Thymus (tissue), 11 donors: ENCODE measurements at regions not wholly inside any gene's neighbourhood (a gene's known extent, or its start where the extent isn't known, plus 50 kb on each side); places are given as distances from the start of the nearest gene placed in this dataset.

Experiments
- DNase-seq, 9 donors: peaks; one replicate each; pipeline ENCODE4 v3.0.0-alpha.2; 2013; ENCODE audit warnings: low spot score in 9 of 9, low read depth in 6 of 9, missing footprints in 1 of 9
- H3K27ac ChIP-seq, 2 donors: one replicate each; pipeline ENCODE4 v1.5.1; 2013; ENCODE audit warnings: control low read depth in 1 of 2, low read depth in 1 of 2, low read length in 1 of 2, mild to moderate bottlenecking in 1 of 2, moderate library complexity in 1 of 2
- H3K27me3 ChIP-seq, 2 donors: one replicate each; pipeline ENCODE4 v1.5.1; 2013; ENCODE audit warnings: low read length in 1 of 2; ENCODE audit not compliant: control insufficient read depth in 2 of 2, insufficient read depth in 1 of 2
- H3K36me3 ChIP-seq, 2 donors: one replicate each; pipeline ENCODE4 v1.5.1; 2013; ENCODE audit warnings: low read length in 1 of 2, mild to moderate bottlenecking in 1 of 2, moderate library complexity in 1 of 2; ENCODE audit not compliant: control insufficient read depth in 2 of 2, insufficient read depth in 2 of 2
- H3K4me1 ChIP-seq, 2 donors: one replicate each; pipeline ENCODE4 v1.5.1; 2013; ENCODE audit warnings: low read length in 2 of 2; ENCODE audit not compliant: control insufficient read depth in 2 of 2, insufficient read depth in 2 of 2
- H3K4me3 ChIP-seq, 2 donors: one replicate each; pipeline ENCODE4 v1.5.1; 2013; ENCODE audit warnings: low read length in 2 of 2, control low read depth in 1 of 2, mild to moderate bottlenecking in 1 of 2
- H3K9me3 ChIP-seq, 2 donors: one replicate each; pipeline ENCODE4 v1.5.1; 2013; ENCODE audit warnings: low read length in 1 of 2, mild to moderate bottlenecking in 1 of 2; ENCODE audit not compliant: control insufficient read depth in 2 of 2, insufficient read depth in 1 of 2
- WGBS: extraction: QIAGEN DNeasy Blood & Tissue Kit; methylation state at CpG from one replicate; pipeline ENCODE4 v1.1.7; 2013; 5-methylcytosine and 5-hydroxymethylcytosine counted together
- donor health status: healthy.

- Histone ChIP-seq H3K27me3 (no peaks in the 10 kb centered on the region), H3K9me3 (no peaks in the 10 kb centered on the region), H3K27ac (no peak overlapping the region), H3K36me3 (no peaks in the 10 kb centered on the region), H3K4me1 (peaks cover 29 to 84% of the 10 kb centered on the region in 2 donors), H3K4me3 (no peak overlapping the region)
- DNase-seq, result no peak
- 96% methylated on average over 7 of the region's 7 CpGs for WGBS
Measured at GRCh38 chr3:187804745-187805121, 59.5 kb upstream of the BCL6 start.

- peak overlapping the region; percentile 31 to 89 for H3K27ac ChIP-seq
- WGBS, result 63% methylated on average over 5 of the region's 5 CpGs
Measured at GRCh38 chr3:187805774-187806173, 60.5 kb upstream of the BCL6 start.

GRCh38 chr3:187807086-187807862 lies 62.0 kb upstream of the BCL6 start:
- H3K4me1 ChIP-seq, result peaks cover 22 to 71% of the 10 kb centered on the region in 2 donors
- no peaks in the 10 kb centered on the region for H3K9me3 ChIP-seq
- peak overlapping the region in 1 of 2 donors; percentile 89 for H3K27ac ChIP-seq
- WGBS, result 89% methylated on average over 3 of the region's 3 CpGs
- H3K36me3 ChIP-seq, result no peaks in the 10 kb centered on the region
- DNase-seq, result peak in 4 of 9 donors; percentile 42 to 72 (median 48)
- H3K4me3 ChIP-seq, result no peak overlapping the region
- H3K27me3 ChIP-seq, result no peaks in the 10 kb centered on the region

More at GRCh38 chr3:187805774-187806173, 60.5 kb upstream of the BCL6 start:
- Histone ChIP-seq H3K27me3 (no peaks in the 10 kb centered on the region), H3K4me1 (peaks cover 29 to 85% of the 10 kb centered on the region in 2 donors), H3K4me3 (no peak overlapping the region), H3K9me3 (no peaks in the 10 kb centered on the region), H3K36me3 (no peaks in the 10 kb centered on the region)
- DNase-seq, result peak in 4 of 9 donors; percentile 59 to 83 (median 62)

GRCh38 chr3:187808527-187808895 lies 63.2 kb upstream of the BCL6 start:
- no peak overlapping the region for H3K4me3 ChIP-seq
- no peaks in the 10 kb centered on the region for H3K27me3 ChIP-seq
- no peaks in the 10 kb centered on the region for H3K36me3 ChIP-seq
- 94% methylated on average over 3 of the region's 3 CpGs for WGBS
- H3K9me3 ChIP-seq, result no peaks in the 10 kb centered on the region
- H3K4me1 ChIP-seq, result peaks cover 22 to 63% of the 10 kb centered on the region in 2 donors
- no peak for DNase-seq
- peak overlapping the region in 1 of 2 donors; percentile 67 for H3K27ac ChIP-seq

- 95% methylated on average over 3 of the region's 3 CpGs for WGBS
- DNase-seq, result no peak
- Histone ChIP-seq H3K36me3 (no peaks in the 10 kb centered on the region), H3K4me3 (no peak overlapping the region), H3K27ac (peak overlapping the region in 1 of 2 donors; percentile 67), H3K9me3 (no peaks in the 10 kb centered on the region), H3K27me3 (no peaks in the 10 kb centered on the region), H3K4me1 (peaks cover 22 to 60% of the 10 kb centered on the region in 2 donors)
Measured at GRCh38 chr3:187809612-187809991, 64.3 kb upstream of the BCL6 start.

GRCh38 chr3:187810021-187810446 lies 64.8 kb upstream of the BCL6 start:
- Histone ChIP-seq H3K36me3 (no peaks in the 10 kb centered on the region), H3K27ac (no peak overlapping the region), H3K4me1 (peaks cover 19 to 56% of the 10 kb centered on the region in 2 donors), H3K9me3 (no peaks in the 10 kb centered on the region), H3K4me3 (no peak overlapping the region), H3K27me3 (no peaks in the 10 kb centered on the region)
- DNase-seq, result no peak
- WGBS, result 88% methylated on average over 3 of the region's 3 CpGs

GRCh38 chr3:187811585-187812250 lies 66.5 kb upstream of the BCL6 start:
- no peak for DNase-seq
- Histone ChIP-seq H3K27me3 (no peaks in the 10 kb centered on the region), H3K9me3 (no peaks in the 10 kb centered on the region), H3K4me1 (peaks cover 5 to 39% of the 10 kb centered on the region in 2 donors), H3K36me3 (no peaks in the 10 kb centered on the region), H3K27ac (no peak overlapping the region), H3K4me3 (no peak overlapping the region)
- 85% methylated on average over 4 of the region's 4 CpGs for WGBS

- no peak for DNase-seq
- H3K36me3 ChIP-seq, result no peaks in the 10 kb centered on the region
- 99% methylated on average over 5 of the region's 5 CpGs for WGBS
- no peak overlapping the region for H3K4me3 ChIP-seq
- H3K9me3 ChIP-seq, result no peaks in the 10 kb centered on the region
- H3K4me1 ChIP-seq, result peaks cover 0 to 32% of the 10 kb centered on the region in 2 donors
- H3K27me3 ChIP-seq, result no peaks in the 10 kb centered on the region
- H3K27ac ChIP-seq, result no peak overlapping the region
Measured at GRCh38 chr3:187812496-187812895, 67.2 kb upstream of the BCL6 start.

- no peaks in the 10 kb centered on the region for H3K9me3 ChIP-seq
- no peak overlapping the region for H3K4me3 ChIP-seq
- 100% methylated on average over 1 of the region's 1 CpG for WGBS
- peaks cover 0 to 25% of the 10 kb centered on the region in 2 donors for H3K4me1 ChIP-seq
- no peaks in the 10 kb centered on the region for H3K27me3 ChIP-seq
- H3K27ac ChIP-seq, result no peak overlapping the region
- H3K36me3 ChIP-seq, result no peaks in the 10 kb centered on the region
- no peak for DNase-seq
Measured at GRCh38 chr3:187813198-187813597, 67.9 kb upstream of the BCL6 start.
